ENCODE measurements at regions not wholly inside any gene's neighbourhood (a gene's known extent, or its start where the extent isn't known, plus 50 kb on each side); places are given as distances from the start of the nearest gene placed in this dataset.
"Not testable (repeated sequence)": the region's sequence is repeated elsewhere in the genome, so short reads cannot be mapped to it uniquely, and the experiment has no call there.

GRCh38 chr21:28636752-28637691 is 355.7 kb downstream of the LTN1 start:
- DNase-seq: no peak

- DNase-seq: no peak
These were observed 357.1 kb downstream of the LTN1 start for GRCh38 chr21:28635541-28635940.

- DNase-seq: no peak
These were observed 358.7 kb downstream of the LTN1 start for GRCh38 chr21:28633839-28634555.

GRCh38 chr21:28632755-28633408 is 359.8 kb downstream of the LTN1 start:
- no peak for DNase-seq

GRCh38 chr21:28627691-28628090 is 365.0 kb downstream of the LTN1 start:
- DNase-seq: no peak

- no peak for DNase-seq
These were observed 365.4 kb downstream of the LTN1 start for GRCh38 chr21:28627261-28627660.

- no peak for DNase-seq
These were observed 368.1 kb downstream of the LTN1 start for GRCh38 chr21:28624626-28625025.

GRCh38 chr21:28617300-28617699 is 375.4 kb downstream of the LTN1 start:
- DNase-seq: no peak

GRCh38 chr21:28615276-28615675 is 377.4 kb downstream of the LTN1 start:
- DNase-seq: no peak

GRCh38 chr21:28614791-28615190 is 377.9 kb downstream of the LTN1 start:
- no peak for DNase-seq

GRCh38 chr21:28608646-28609045 is 384.0 kb downstream of the LTN1 start:
- DNase-seq: no peak

GRCh38 chr21:28607545-28607944 is 385.1 kb downstream of the LTN1 start:
- DNase-seq: no peak

GRCh38 chr21:28604946-28605537 is 387.6 kb downstream of the LTN1 start:
- DNase-seq: no peak

GRCh38 chr21:28602546-28602945 is 390.1 kb downstream of the LTN1 start:
- no peak for DNase-seq

GRCh38 chr21:28598214-28598613 is 394.5 kb downstream of the LTN1 start:
- no peak for DNase-seq

GRCh38 chr21:28592205-28592865 is 400.3 kb downstream of the LTN1 start:
- no peak for DNase-seq

- no peak for DNase-seq
These were observed 402.0 kb downstream of the LTN1 start for GRCh38 chr21:28590676-28591075.

- no peak for DNase-seq
These were observed 402.7 kb downstream of the LTN1 start for GRCh38 chr21:28590026-28590425.

- no peak for DNase-seq
These were observed 403.7 kb downstream of the LTN1 start for GRCh38 chr21:28588997-28589396.

- DNase-seq: no peak
These were observed 404.9 kb downstream of the LTN1 start for GRCh38 chr21:28587748-28588147.

GRCh38 chr21:28581976-28582375 is 410.7 kb downstream of the LTN1 start:
- no peak for DNase-seq

GRCh38 chr21:28581311-28581731 is 411.4 kb downstream of the LTN1 start:
- not testable (repeated sequence) for DNase-seq

- no peak for DNase-seq
These were observed 412.1 kb downstream of the LTN1 start for GRCh38 chr21:28580585-28580984.
